A673 (cell line): ENCODE measurements at regions not wholly inside any gene's neighbourhood (a gene's known extent, or its start where the extent isn't known, plus 50 kb on each side); places are given as distances from the start of the nearest gene placed in this dataset.

Experiments used
- BruUV-seq: library from RNA; stranded (reverse); fragments of 400-500 nt; replicated peaks from 2 replicates; lab custom pipeline; 2021; lab: Mats Ljungman, UMichigan
- CTCF ChIA-PET: fragments of 300-600 bp; sonication (Branson Sonifier 250); formaldehyde crosslinking; loops from one replicate; lab custom pipeline; 2022; ENCODE audit warnings: antibody characterized with exemption; lab: Charles Lee
- POLR2A ChIA-PET: fragments of 300-600 bp; sonication (Branson Sonifier 250); formaldehyde crosslinking; loops from one replicate; lab custom pipeline; 2022; ENCODE audit warnings: antibody characterized with exemption; ENCODE audit not compliant: low non-redundant PET; lab: Charles Lee
- DNase-seq: peaks from one replicate; pipeline ENCODE4 v3.0.0-alpha.2; 2015; ENCODE audit warnings: low spot score
- H3K27ac ChIP-seq: fragments of 200-600 bp; sonication (generic); 2 replicates; pipeline ENCODE4 v1.5.1; 2016; ENCODE audit warnings: mixed run types, low read depth, mild to moderate bottlenecking, mixed read lengths, antibody characterized with exemption, low read length; ENCODE audit not compliant: poor library complexity, severe bottlenecking
- H3K27me3 ChIP-seq: fragments of 200-600 bp; sonication (generic); replicated peaks from 2 replicates; pipeline ENCODE4 v1.6.1; 2017; ENCODE audit warnings: mixed run types, low read depth, mild to moderate bottlenecking, mixed read lengths, antibody characterized with exemption, low read length; ENCODE audit not compliant: insufficient read depth, poor library complexity
- H3K36me3 ChIP-seq: fragments of 200-600 bp; sonication (generic); 2 replicates; pipeline ENCODE4 v1.6.1; 2016; ENCODE audit warnings: mixed run types, mild to moderate bottlenecking, mixed read lengths, antibody characterized with exemption, low read length; ENCODE audit not compliant: insufficient read depth, poor library complexity, severe bottlenecking
- H3K4me1 ChIP-seq: fragments of 200-600 bp; sonication (generic); 2 replicates; pipeline ENCODE4 v1.6.1; 2017; ENCODE audit warnings: mixed run types, mild to moderate bottlenecking, mixed read lengths, antibody characterized with exemption, low read length; ENCODE audit not compliant: insufficient read depth, poor library complexity, severe bottlenecking
- H3K4me3 ChIP-seq: fragments of 200-600 bp; sonication (generic); 2 replicates; pipeline ENCODE4 v1.5.1; 2016; ENCODE audit warnings: low read depth, mixed run types, mild to moderate bottlenecking, mixed read lengths, low read length; ENCODE audit not compliant: poor library complexity, severe bottlenecking
- H3K9me3 ChIP-seq: fragments of 200-600 bp; sonication (generic); 2 replicates; pipeline ENCODE4 v1.6.1; 2016; ENCODE audit warnings: mixed run types, low read depth, mild to moderate bottlenecking, mixed read lengths, antibody characterized with exemption, low read length; ENCODE audit not compliant: poor library complexity, severe bottlenecking
- EZH2 ChIP-seq: fragments of 200-600 bp; sonication (generic); IDR thresholded peaks from 2 replicates; pipeline ENCODE4 v1.6.1; 2017; ENCODE audit warnings: borderline replicate concordance, low read depth, mild to moderate bottlenecking, mixed read lengths, antibody characterized with exemption, low read length; ENCODE audit not compliant: poor library complexity, severe bottlenecking
- intact Hi-C: fragments of 100-400 bp; cut with micrococcal nuclease; formaldehyde crosslinking; loops from one replicate; pipeline ENCODE4 v1.10.0; 2022; ENCODE audit not compliant: unreplicated experiment
- TF ChIP-seq, protein P1 (sequence below): fragments of 300-800, 200-600 bp; sonication (generic); conservative IDR thresholded peaks from 2 replicates; pipeline ENCODE4 v1.5.1; 2017; ENCODE audit warnings: low read depth, mild to moderate bottlenecking, antibody characterized with exemption, low read length, moderate library complexity, mixed read lengths

DNA sequence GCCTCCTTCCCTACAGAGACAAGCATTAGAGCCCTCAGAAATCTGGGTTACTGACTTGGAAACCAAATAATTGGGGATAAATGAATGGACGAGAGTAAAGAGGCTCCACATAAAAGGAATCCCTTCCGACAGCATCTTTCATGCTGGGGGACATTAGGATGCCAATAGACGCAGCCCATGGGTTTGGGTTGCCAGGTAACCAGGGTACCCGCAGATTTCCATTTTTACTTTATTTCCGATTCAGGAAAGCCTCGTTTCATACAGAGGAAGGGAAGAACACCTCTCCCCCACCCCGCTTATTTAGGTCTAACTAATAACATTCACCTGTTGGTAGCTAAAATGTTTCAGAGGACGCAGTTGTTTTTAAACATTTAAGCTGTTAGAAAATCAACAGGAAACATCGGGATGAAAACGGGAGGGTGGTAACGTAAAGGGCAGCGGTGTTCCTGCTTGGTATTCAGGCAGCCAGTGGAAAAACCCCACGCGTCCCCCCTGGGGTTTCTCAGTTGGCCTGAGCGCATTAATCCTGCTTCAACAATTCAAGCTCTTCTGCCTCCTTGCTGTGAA is 179.5 kb downstream of the YTHDC2 start:
- intact Hi-C loops, result loop anchor here (10.0 kb wide), 1 partner anchor 402 kb away; no protein-coding TSS in a partner anchor

DNA sequence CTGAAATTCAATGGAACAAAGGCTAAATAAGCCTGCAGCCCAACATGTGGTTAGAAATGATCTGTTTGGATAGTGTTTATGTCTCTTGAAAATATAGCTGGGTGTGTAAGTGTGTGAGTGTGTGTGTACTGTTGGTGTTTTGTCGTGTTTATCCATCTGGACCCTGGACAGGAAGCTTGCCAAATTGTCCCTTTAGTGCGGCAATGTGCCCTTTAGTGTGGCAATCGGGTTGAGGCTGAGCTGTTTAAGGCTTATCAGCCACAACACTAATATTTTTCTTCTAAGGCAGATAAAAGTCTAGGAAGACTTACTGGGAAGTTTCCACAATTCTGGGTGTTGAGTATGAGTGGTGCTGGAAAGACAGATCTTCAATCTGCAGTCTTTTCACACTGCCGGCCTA is 180.2 kb downstream of the YTHDC2 start:
- TF ChIP-seq EZH2, result no peak
- TF ChIP-seq, protein P1, sequence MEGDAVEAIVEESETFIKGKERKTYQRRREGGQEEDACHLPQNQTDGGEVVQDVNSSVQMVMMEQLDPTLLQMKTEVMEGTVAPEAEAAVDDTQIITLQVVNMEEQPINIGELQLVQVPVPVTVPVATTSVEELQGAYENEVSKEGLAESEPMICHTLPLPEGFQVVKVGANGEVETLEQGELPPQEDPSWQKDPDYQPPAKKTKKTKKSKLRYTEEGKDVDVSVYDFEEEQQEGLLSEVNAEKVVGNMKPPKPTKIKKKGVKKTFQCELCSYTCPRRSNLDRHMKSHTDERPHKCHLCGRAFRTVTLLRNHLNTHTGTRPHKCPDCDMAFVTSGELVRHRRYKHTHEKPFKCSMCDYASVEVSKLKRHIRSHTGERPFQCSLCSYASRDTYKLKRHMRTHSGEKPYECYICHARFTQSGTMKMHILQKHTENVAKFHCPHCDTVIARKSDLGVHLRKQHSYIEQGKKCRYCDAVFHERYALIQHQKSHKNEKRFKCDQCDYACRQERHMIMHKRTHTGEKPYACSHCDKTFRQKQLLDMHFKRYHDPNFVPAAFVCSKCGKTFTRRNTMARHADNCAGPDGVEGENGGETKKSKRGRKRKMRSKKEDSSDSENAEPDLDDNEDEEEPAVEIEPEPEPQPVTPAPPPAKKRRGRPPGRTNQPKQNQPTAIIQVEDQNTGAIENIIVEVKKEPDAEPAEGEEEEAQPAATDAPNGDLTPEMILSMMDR, result no peak
- no TSS peak for BruUV-seq
- Histone ChIP-seq H3K4me1 (peaks cover 13% of the 10 kb centered on the region), H3K4me3 (no peak overlapping the region), H3K27me3 (peaks cover 15% of the 10 kb centered on the region), H3K27ac (no peak overlapping the region), H3K36me3 (no peaks in the 10 kb centered on the region), H3K9me3 (no peaks in the 10 kb centered on the region)
- intact Hi-C loops, result loop anchor here (10.0 kb wide), 1 partner anchor 401 kb away; no protein-coding TSS in a partner anchor
- ChIA-PET CTCF (no interaction called here), POLR2A (no interaction called here)
- DNase-seq, result no peak

More for the DNA sequence above, 179.5 kb downstream of the YTHDC2 start:
- H3K9me3 ChIP-seq, result no peaks in the 10 kb centered on the region
- no TSS peak for BruUV-seq
- peaks cover 15% of the 10 kb centered on the region for H3K27me3 ChIP-seq
- CTCF ChIA-PET, result no interaction called here
- peak; percentile 68 for DNase-seq
- peaks cover 13% of the 10 kb centered on the region for H3K4me1 ChIP-seq
- TF ChIP-seq, protein P1, result no peak
- no peak for TF ChIP-seq EZH2
- no peak overlapping the region for H3K4me3 ChIP-seq
- H3K36me3 ChIP-seq, result no peaks in the 10 kb centered on the region
- POLR2A ChIA-PET, result no interaction called here
- H3K27ac ChIP-seq, result no peak overlapping the region

DNA sequence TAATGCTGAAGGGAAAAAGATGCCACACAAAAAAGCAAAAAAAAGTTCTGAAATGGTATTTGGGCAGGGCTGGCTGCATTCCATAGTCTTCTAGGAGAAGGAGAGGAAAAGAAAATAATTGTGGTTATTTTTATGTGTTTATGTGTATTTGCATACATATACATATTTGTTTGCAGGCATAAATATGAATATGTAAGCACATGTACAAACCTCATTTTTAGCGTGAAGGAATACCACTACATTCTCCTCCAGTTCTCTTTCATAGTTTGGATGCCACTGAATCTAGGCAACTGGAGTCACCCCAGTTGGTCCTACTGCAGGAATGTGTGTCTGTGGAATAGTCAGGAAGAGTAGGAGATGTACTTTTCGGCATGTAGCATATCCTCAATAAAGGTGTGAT is 181.1 kb downstream of the YTHDC2 start:
- DNase-seq, result no peak
- CTCF ChIA-PET, result no interaction called here
- Histone ChIP-seq H3K27me3 (peaks cover 15% of the 10 kb centered on the region), H3K4me3 (no peak overlapping the region), H3K9me3 (no peaks in the 10 kb centered on the region), H3K27ac (no peak overlapping the region), H3K4me1 (peaks cover 13% of the 10 kb centered on the region), H3K36me3 (no peaks in the 10 kb centered on the region)
- no TSS peak for BruUV-seq
- POLR2A ChIA-PET, result no interaction called here
- intact Hi-C loops, result loop anchor here (10.0 kb wide), 1 partner anchor 400 kb away; no protein-coding TSS in a partner anchor
- TF ChIP-seq, protein P1, result no peak
- TF ChIP-seq EZH2, result no peak
